HEK293 (cell line): ENCODE measurements at regions not wholly inside any gene's neighbourhood (a gene's known extent, or its start where the extent isn't known, plus 50 kb on each side); places are given as distances from the start of the nearest gene placed in this dataset.

Experiments
- CTCF ChIA-PET: fragments of 350-600 bp; formaldehyde crosslinking; extraction: SDS; loops from one replicate; lab custom pipeline; 2021; ENCODE audit warnings: antibody characterized with exemption; lab: Yijun Ruan, JAX
- POLR2A ChIA-PET: fragments of 300-600 bp; formaldehyde crosslinking; extraction: SDS; loops from one replicate; lab custom pipeline; 2020; ENCODE audit warnings: antibody characterized with exemption, inconsistent platforms; lab: Yijun Ruan, JAX
- H3K27ac ChIP-seq: fragments of 200-500 bp; sonication (Bioruptor generic); 2 replicates; pipeline ENCODE4 v1.5.1; 2014; ENCODE audit warnings: low read depth, low read length, control low read depth, inconsistent platforms; ENCODE audit errors: extremely low read depth
- H3K36me3 ChIP-seq, 2 experiments: fragments of 200-500 bp in 1 of 2; sonication (Bioruptor generic) in 1 of 2; 1 replicate in 1 of 2; 2 replicates in 1 of 2; pipeline ENCODE4 v1.5.1; 2014 to 2017; ENCODE audit warnings: inconsistent platforms in 2 of 2, low read length in 2 of 2; ENCODE audit not compliant: control insufficient read depth in 2 of 2, insufficient read depth in 1 of 2
- H3K4me1 ChIP-seq: fragments of 200-500 bp; sonication (Bioruptor generic); 2 replicates; pipeline ENCODE4 v1.5.1; 2014; ENCODE audit warnings: mild to moderate bottlenecking, low read length, inconsistent platforms; ENCODE audit not compliant: control insufficient read depth, insufficient read depth
- H3K4me3 ChIP-seq: 2 replicates; pipeline ENCODE4 v1.5.1; 2011; ENCODE audit warnings: low read depth, mild to moderate bottlenecking, control low read depth, low read length, moderate library complexity
- H3K9me3 ChIP-seq: fragments of 200-500 bp; sonication (Bioruptor generic); 2 replicates; pipeline ENCODE4 v1.5.1; 2014; ENCODE audit warnings: low read depth, low read length, inconsistent platforms; ENCODE audit not compliant: control insufficient read depth, insufficient read depth
- BCL11A ChIP-seq: fragments of 450-650 bp; formaldehyde crosslinking; IDR thresholded peaks from 2 replicates; pipeline ENCODE4 v1.5.1; 2016; ENCODE audit warnings: low read depth, missing biosample characterization, missing genetic modification characterization
- TRIM28 ChIP-seq: IDR thresholded peaks from 2 replicates; pipeline ENCODE4 v1.6.1; 2011; ENCODE audit warnings: low read length, control low read depth, borderline replicate concordance
- ZFP3 ChIP-seq: fragments of 450-650 bp; formaldehyde crosslinking; IDR thresholded peaks from 2 replicates; pipeline ENCODE4 v1.5.1; 2016; ENCODE audit warnings: low read depth, missing biosample characterization, missing genetic modification characterization
- ZFP37 ChIP-seq: fragments of 450-650 bp; formaldehyde crosslinking; IDR thresholded peaks from 2 replicates; pipeline ENCODE4 v1.5.1; 2016; ENCODE audit warnings: missing biosample characterization, missing genetic modification characterization
- ZNF138 ChIP-seq: fragments of 450-650 bp; formaldehyde crosslinking; IDR thresholded peaks from 2 replicates; pipeline ENCODE4 v1.5.1; 2016; ENCODE audit warnings: missing biosample characterization, missing genetic modification characterization, borderline replicate concordance
- ZNF19 ChIP-seq: fragments of 450-650 bp; formaldehyde crosslinking; IDR thresholded peaks from 2 replicates; pipeline ENCODE4; 2016; ENCODE audit warnings: missing biosample characterization, missing genetic modification characterization, low read depth
- ZNF280C ChIP-seq: fragments of 450-650 bp; formaldehyde crosslinking; IDR thresholded peaks from 2 replicates; pipeline ENCODE4 v1.5.1; 2016; ENCODE audit warnings: missing biosample characterization, missing genetic modification characterization
- ZNF416 ChIP-seq: fragments of 450-650 bp; formaldehyde crosslinking; IDR thresholded peaks from 2 replicates; pipeline ENCODE4 v1.5.1; 2016; ENCODE audit warnings: missing biosample characterization, missing genetic modification characterization
- ZNF488 ChIP-seq: fragments of 450-650 bp; formaldehyde crosslinking; IDR thresholded peaks from 2 replicates; pipeline ENCODE4 v1.5.1; 2016; ENCODE audit warnings: missing biosample characterization, missing genetic modification characterization
- ZNF518A ChIP-seq: fragments of 450-650 bp; formaldehyde crosslinking; conservative IDR thresholded peaks from 2 replicates; pipeline ENCODE4 v1.5.1; 2016; ENCODE audit warnings: low read depth, missing biosample characterization, missing genetic modification characterization
- ZNF596 ChIP-seq: fragments of 450-650 bp; IDR thresholded peaks from 2 replicates; pipeline ENCODE4 v1.5.0; 2018; ENCODE audit warnings: missing biosample characterization, mild to moderate bottlenecking, missing genetic modification characterization, moderate library complexity
- ZNF600 ChIP-seq: fragments of 450-650 bp; formaldehyde crosslinking; IDR thresholded peaks from 2 replicates; pipeline ENCODE4 v1.5.1; 2016; ENCODE audit warnings: missing biosample characterization, missing genetic modification characterization
- ZNF654 ChIP-seq: fragments of 450-650 bp; formaldehyde crosslinking; IDR thresholded peaks from 2 replicates; pipeline ENCODE4 v1.5.1; 2016; ENCODE audit warnings: low read depth, missing biosample characterization, missing genetic modification characterization
- ZSCAN16 ChIP-seq: fragments of 450-650 bp; formaldehyde crosslinking; IDR thresholded peaks from 2 replicates; pipeline ENCODE4 v1.5.1; 2016; ENCODE audit warnings: missing biosample characterization, missing genetic modification characterization

- H3K36me3 ChIP-seq = no peaks in the 10 kb centered on the region
- CTCF ChIA-PET = no interaction called here
- POLR2A ChIA-PET = no interaction called here
Observed at GRCh38 chr18:40168026-40168425, 1787.0 kb upstream of the PIK3C3 start.

GRCh38 chr18:40163254-40163653 is 1791.8 kb upstream of the PIK3C3 start:
- no peaks in the 10 kb centered on the region for H3K36me3 ChIP-seq
- no peak overlapping the region for H3K27ac ChIP-seq
- no peaks in the 10 kb centered on the region for H3K9me3 ChIP-seq
- TF ChIP-seq ZFP3 (tag by site-specific recombination) = no peak
- no peak for TF ChIP-seq ZNF19 (tag by site-specific recombination)
- no peak for TF ChIP-seq ZNF518A (tag by site-specific recombination)
- no peak for TF ChIP-seq ZFP37
- TF ChIP-seq TRIM28 = no peak
- H3K4me1 ChIP-seq = no peaks in the 10 kb centered on the region
- ChIA-PET POLR2A (no interaction called here), CTCF (interaction anchor here (0.5 kb wide), 1 partner anchor 296 kb away, joined by 4 read pairs; no protein-coding TSS in a partner anchor)
- no peak overlapping the region for H3K4me3 ChIP-seq

More at GRCh38 chr18:40168026-40168425, 1787.0 kb upstream of the PIK3C3 start:
- no peak overlapping the region for H3K27ac ChIP-seq
- H3K9me3 ChIP-seq = no peaks in the 10 kb centered on the region
- H3K4me3 ChIP-seq = no peak overlapping the region
- TF ChIP-seq ZNF138 (tag by site-specific recombination) (no peak), ZNF488 (tag by site-specific recombination) (no peak), ZSCAN16 (tag by site-specific recombination) (no peak)
- H3K4me1 ChIP-seq = no peaks in the 10 kb centered on the region

GRCh38 chr18:40160361-40160760 is 1794.7 kb upstream of the PIK3C3 start:
- no peak for TF ChIP-seq ZNF596
- ChIA-PET POLR2A (no interaction called here), CTCF (interaction anchor here (0.7 to 1.6 kb wide), 6 partner anchors 9 to 1586 kb away, joined by 3 to 7 read pairs (median 4); no protein-coding TSS in a partner anchor)
- Histone ChIP-seq H3K36me3 (no peaks in the 10 kb centered on the region), H3K4me1 (no peaks in the 10 kb centered on the region), H3K27ac (no peak overlapping the region), H3K4me3 (no peak overlapping the region), H3K9me3 (no peaks in the 10 kb centered on the region)

GRCh38 chr18:40159141-40160017 is 1795.7 kb upstream of the PIK3C3 start:
- POLR2A ChIA-PET = no interaction called here
- CTCF ChIA-PET = interaction anchor here (0.6 to 1.6 kb wide), 12 partner anchors 9 to 1585 kb away, joined by 3 to 14 read pairs (median 3); no protein-coding TSS in a partner anchor

More at GRCh38 chr18:40159141-40160017, 1795.7 kb upstream of the PIK3C3 start:
- no peak overlapping the region for H3K4me3 ChIP-seq
- no peak for TF ChIP-seq ZNF416 (tag by site-specific recombination)
- TF ChIP-seq ZNF600 (tag by site-specific recombination) = no peak
- peak; percentile 32 for TF ChIP-seq ZNF654
- TF ChIP-seq BCL11A (tag by site-specific recombination) = no peak
- TF ChIP-seq ZNF280C (tag by site-specific recombination) = no peak
- no peak overlapping the region for H3K27ac ChIP-seq
- no peaks in the 10 kb centered on the region for H3K36me3 ChIP-seq
- no peaks in the 10 kb centered on the region for H3K9me3 ChIP-seq
- H3K4me1 ChIP-seq = no peaks in the 10 kb centered on the region
